ENCODE measurements at regions not wholly inside any gene's neighbourhood (a gene's known extent, or its start where the extent isn't known, plus 50 kb on each side); places are given as distances from the start of the nearest gene placed in this dataset.

- Mint-ChIP-seq H3K27ac (no peak overlapping the region), H3K27me3 (ENCODE audit: low read depth) (no peaks in the 10 kb centered on the region; the same call in 1 of the 2 replicates), H3K9me3 (no peaks in the 10 kb centered on the region), H3K36me3 (no peaks in the 10 kb centered on the region), H3K4me3 (no peak overlapping the region), H3K4me1 (peaks cover 14% of the 10 kb centered on the region)
- ChIA-PET POLR2A (no interaction called here), CTCF (interaction anchor here (1.1 to 2.4 kb wide), 15 partner anchors 11 to 280 kb away, joined by 3 to 53 read pairs (median 9); no protein-coding TSS in a partner anchor)
- TF ChIP-seq, protein P1, sequence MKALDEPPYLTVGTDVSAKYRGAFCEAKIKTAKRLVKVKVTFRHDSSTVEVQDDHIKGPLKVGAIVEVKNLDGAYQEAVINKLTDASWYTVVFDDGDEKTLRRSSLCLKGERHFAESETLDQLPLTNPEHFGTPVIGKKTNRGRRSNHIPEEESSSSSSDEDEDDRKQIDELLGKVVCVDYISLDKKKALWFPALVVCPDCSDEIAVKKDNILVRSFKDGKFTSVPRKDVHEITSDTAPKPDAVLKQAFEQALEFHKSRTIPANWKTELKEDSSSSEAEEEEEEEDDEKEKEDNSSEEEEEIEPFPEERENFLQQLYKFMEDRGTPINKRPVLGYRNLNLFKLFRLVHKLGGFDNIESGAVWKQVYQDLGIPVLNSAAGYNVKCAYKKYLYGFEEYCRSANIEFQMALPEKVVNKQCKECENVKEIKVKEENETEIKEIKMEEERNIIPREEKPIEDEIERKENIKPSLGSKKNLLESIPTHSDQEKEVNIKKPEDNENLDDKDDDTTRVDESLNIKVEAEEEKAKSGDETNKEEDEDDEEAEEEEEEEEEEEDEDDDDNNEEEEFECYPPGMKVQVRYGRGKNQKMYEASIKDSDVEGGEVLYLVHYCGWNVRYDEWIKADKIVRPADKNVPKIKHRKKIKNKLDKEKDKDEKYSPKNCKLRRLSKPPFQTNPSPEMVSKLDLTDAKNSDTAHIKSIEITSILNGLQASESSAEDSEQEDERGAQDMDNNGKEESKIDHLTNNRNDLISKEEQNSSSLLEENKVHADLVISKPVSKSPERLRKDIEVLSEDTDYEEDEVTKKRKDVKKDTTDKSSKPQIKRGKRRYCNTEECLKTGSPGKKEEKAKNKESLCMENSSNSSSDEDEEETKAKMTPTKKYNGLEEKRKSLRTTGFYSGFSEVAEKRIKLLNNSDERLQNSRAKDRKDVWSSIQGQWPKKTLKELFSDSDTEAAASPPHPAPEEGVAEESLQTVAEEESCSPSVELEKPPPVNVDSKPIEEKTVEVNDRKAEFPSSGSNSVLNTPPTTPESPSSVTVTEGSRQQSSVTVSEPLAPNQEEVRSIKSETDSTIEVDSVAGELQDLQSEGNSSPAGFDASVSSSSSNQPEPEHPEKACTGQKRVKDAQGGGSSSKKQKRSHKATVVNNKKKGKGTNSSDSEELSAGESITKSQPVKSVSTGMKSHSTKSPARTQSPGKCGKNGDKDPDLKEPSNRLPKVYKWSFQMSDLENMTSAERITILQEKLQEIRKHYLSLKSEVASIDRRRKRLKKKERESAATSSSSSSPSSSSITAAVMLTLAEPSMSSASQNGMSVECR (CRISPR knock-in tag; IDR thresholded peaks at IDR 0.05; ENCODE audit: borderline replicate concordance): no peak
- TF ChIP-seq STAT6 (CRISPR knock-in tag; conservative IDR thresholded peaks at IDR 0.05; ENCODE audit: low read depth) (no peak), TEAD4 (CRISPR knock-in tag; IDR thresholded peaks at IDR 0.05) (no peak), ATF3 (CRISPR knock-in tag; conservative IDR thresholded peaks at IDR 0.05) (no peak), MYBL2 (CRISPR knock-in tag; IDR thresholded peaks at IDR 0.05) (no peak), FOXJ3 (CRISPR knock-in tag; IDR thresholded peaks at IDR 0.05; ENCODE audit: borderline replicate concordance) (no peak), SOX15 (CRISPR knock-in tag; IDR thresholded peaks at IDR 0.05) (no peak), CDX4 (CRISPR knock-in tag; IDR thresholded peaks at IDR 0.05; ENCODE audit: borderline replicate concordance) (no peak), TEAD1 (CRISPR knock-in tag; IDR thresholded peaks at IDR 0.05) (no peak), USF1 (CRISPR knock-in tag; IDR thresholded peaks at IDR 0.05) (no peak), SMAD4 (CRISPR knock-in tag; IDR thresholded peaks at IDR 0.05) (no peak)
- TF ChIP-seq, protein P2, sequence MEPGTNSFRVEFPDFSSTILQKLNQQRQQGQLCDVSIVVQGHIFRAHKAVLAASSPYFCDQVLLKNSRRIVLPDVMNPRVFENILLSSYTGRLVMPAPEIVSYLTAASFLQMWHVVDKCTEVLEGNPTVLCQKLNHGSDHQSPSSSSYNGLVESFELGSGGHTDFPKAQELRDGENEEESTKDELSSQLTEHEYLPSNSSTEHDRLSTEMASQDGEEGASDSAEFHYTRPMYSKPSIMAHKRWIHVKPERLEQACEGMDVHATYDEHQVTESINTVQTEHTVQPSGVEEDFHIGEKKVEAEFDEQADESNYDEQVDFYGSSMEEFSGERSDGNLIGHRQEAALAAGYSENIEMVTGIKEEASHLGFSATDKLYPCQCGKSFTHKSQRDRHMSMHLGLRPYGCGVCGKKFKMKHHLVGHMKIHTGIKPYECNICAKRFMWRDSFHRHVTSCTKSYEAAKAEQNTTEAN (CRISPR knock-in tag; IDR thresholded peaks at IDR 0.05): no peak
- no peak for ATAC-seq
- DNase-seq (ENCODE audit: low spot score): no peak
Observed at GRCh38 chr7:142586611-142587010, 162.7 kb upstream of the PRSS1 start.

- Mint-ChIP-seq H3K27ac (no peak overlapping the region), H3K4me1 (peaks cover 14% of the 10 kb centered on the region), H3K27me3 (ENCODE audit: low read depth) (no peaks in the 10 kb centered on the region; the same call in 1 of the 2 replicates), H3K36me3 (no peaks in the 10 kb centered on the region), H3K4me3 (no peak overlapping the region), H3K9me3 (no peaks in the 10 kb centered on the region)
- ChIA-PET POLR2A (no interaction called here), CTCF (interaction anchor here (0.6 to 3.9 kb wide), 18 partner anchors 15 to 288 kb away, joined by 3 to 55 read pairs (median 4); no protein-coding TSS in a partner anchor)
- DNase-seq (ENCODE audit: low spot score): no peak
- ATAC-seq: peak; percentile 50
- TF ChIP-seq EMX1 (CRISPR knock-in tag; IDR thresholded peaks at IDR 0.05) (no peak), RELA (CRISPR knock-in tag; IDR thresholded peaks at IDR 0.05; ENCODE audit: borderline replicate concordance) (no peak), CDX4 (CRISPR knock-in tag; IDR thresholded peaks at IDR 0.05; ENCODE audit: borderline replicate concordance) (no peak), NFYB (CRISPR knock-in tag; conservative IDR thresholded peaks at IDR 0.05; ENCODE audit: low read depth) (no peak), ATF6 (CRISPR knock-in tag; IDR thresholded peaks at IDR 0.05) (no peak), ZNF423 (CRISPR knock-in tag; IDR thresholded peaks at IDR 0.05) (no peak)
- TF ChIP-seq, protein P3, sequence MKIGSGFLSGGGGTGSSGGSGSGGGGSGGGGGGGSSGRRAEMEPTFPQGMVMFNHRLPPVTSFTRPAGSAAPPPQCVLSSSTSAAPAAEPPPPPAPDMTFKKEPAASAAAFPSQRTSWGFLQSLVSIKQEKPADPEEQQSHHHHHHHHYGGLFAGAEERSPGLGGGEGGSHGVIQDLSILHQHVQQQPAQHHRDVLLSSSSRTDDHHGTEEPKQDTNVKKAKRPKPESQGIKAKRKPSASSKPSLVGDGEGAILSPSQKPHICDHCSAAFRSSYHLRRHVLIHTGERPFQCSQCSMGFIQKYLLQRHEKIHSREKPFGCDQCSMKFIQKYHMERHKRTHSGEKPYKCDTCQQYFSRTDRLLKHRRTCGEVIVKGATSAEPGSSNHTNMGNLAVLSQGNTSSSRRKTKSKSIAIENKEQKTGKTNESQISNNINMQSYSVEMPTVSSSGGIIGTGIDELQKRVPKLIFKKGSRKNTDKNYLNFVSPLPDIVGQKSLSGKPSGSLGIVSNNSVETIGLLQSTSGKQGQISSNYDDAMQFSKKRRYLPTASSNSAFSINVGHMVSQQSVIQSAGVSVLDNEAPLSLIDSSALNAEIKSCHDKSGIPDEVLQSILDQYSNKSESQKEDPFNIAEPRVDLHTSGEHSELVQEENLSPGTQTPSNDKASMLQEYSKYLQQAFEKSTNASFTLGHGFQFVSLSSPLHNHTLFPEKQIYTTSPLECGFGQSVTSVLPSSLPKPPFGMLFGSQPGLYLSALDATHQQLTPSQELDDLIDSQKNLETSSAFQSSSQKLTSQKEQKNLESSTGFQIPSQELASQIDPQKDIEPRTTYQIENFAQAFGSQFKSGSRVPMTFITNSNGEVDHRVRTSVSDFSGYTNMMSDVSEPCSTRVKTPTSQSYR (CRISPR knock-in tag; IDR thresholded peaks at IDR 0.05): no peak
Observed at GRCh38 chr7:142585425-142585824, 163.8 kb upstream of the PRSS1 start.
